ENCODE measurements at regions not wholly inside any gene's neighbourhood (a gene's known extent, or its start where the extent isn't known, plus 50 kb on each side); places are given as distances from the start of the nearest gene placed in this dataset.

DNA sequence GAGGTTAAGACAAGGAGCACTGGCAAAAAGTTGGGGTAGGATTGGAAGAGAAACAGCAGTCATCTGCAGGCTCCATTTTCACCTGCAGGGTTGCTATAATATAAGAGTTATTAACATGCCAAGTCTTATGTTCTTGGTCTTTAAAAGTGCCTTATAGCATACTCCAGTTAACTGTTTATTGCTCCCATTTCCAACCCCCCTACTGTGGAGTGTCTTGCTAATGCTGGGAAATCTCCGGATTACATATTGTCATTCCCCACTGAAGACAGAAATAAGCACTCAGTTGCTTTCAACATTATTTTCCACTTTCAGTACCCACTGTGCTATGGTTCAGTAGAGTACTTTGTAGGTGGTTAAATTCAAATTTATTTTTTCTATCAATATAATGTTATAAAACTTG lies 1014.3 kb downstream of the RPA4 start:
- TF ChIP-seq ZBTB7A (IDR thresholded peaks at IDR 0.05; ENCODE audit: low read depth) (no peak), EP300 (IDR thresholded peaks at IDR 0.05; ENCODE audit: borderline replicate concordance) (no peak), CEBPB (IDR thresholded peaks at IDR 0.05) (no peak), TAF1 (IDR thresholded peaks at IDR 0.05; ENCODE audit: low read depth) (no peak), MAX (IDR thresholded peaks at IDR 0.05) (no peak), YY1 (IDR thresholded peaks at IDR 0.05; ENCODE audit: low read depth) (no peak), NFIC (IDR thresholded peaks at IDR 0.05) (no peak), CREB1 (IDR thresholded peaks at IDR 0.05; ENCODE audit: low read depth) (no peak), USF1 (IDR thresholded peaks at IDR 0.05) (no peak), FOXM1 (IDR thresholded peaks at IDR 0.05; ENCODE audit: borderline replicate concordance, low read depth) (no peak), TEAD4 (IDR thresholded peaks at IDR 0.05) (no peak), EGR1 (IDR thresholded peaks at IDR 0.05) (no peak), TCF12 (IDR thresholded peaks at IDR 0.05; ENCODE audit: low read depth) (no peak)

- TF ChIP-seq FOXM1 (IDR thresholded peaks at IDR 0.05; ENCODE audit: borderline replicate concordance, low read depth): no peak
- no peak for TF ChIP-seq EGR1 (IDR thresholded peaks at IDR 0.05)
- no peak for TF ChIP-seq CREB1 (IDR thresholded peaks at IDR 0.05; ENCODE audit: low read depth)
- TF ChIP-seq MAX (IDR thresholded peaks at IDR 0.05): no peak
- no peak for TF ChIP-seq NFIC (IDR thresholded peaks at IDR 0.05)
- TF ChIP-seq YY1 (IDR thresholded peaks at IDR 0.05; ENCODE audit: low read depth): no peak
- no peak for TF ChIP-seq TCF12 (IDR thresholded peaks at IDR 0.05; ENCODE audit: low read depth)
- TF ChIP-seq USF1 (IDR thresholded peaks at IDR 0.05): no peak
- no peak for TF ChIP-seq ZBTB7A (IDR thresholded peaks at IDR 0.05; ENCODE audit: low read depth)
- TF ChIP-seq, protein P1, sequence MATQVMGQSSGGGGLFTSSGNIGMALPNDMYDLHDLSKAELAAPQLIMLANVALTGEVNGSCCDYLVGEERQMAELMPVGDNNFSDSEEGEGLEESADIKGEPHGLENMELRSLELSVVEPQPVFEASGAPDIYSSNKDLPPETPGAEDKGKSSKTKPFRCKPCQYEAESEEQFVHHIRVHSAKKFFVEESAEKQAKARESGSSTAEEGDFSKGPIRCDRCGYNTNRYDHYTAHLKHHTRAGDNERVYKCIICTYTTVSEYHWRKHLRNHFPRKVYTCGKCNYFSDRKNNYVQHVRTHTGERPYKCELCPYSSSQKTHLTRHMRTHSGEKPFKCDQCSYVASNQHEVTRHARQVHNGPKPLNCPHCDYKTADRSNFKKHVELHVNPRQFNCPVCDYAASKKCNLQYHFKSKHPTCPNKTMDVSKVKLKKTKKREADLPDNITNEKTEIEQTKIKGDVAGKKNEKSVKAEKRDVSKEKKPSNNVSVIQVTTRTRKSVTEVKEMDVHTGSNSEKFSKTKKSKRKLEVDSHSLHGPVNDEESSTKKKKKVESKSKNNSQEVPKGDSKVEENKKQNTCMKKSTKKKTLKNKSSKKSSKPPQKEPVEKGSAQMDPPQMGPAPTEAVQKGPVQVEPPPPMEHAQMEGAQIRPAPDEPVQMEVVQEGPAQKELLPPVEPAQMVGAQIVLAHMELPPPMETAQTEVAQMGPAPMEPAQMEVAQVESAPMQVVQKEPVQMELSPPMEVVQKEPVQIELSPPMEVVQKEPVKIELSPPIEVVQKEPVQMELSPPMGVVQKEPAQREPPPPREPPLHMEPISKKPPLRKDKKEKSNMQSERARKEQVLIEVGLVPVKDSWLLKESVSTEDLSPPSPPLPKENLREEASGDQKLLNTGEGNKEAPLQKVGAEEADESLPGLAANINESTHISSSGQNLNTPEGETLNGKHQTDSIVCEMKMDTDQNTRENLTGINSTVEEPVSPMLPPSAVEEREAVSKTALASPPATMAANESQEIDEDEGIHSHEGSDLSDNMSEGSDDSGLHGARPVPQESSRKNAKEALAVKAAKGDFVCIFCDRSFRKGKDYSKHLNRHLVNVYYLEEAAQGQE (IDR thresholded peaks at IDR 0.05; ENCODE audit: low read depth): no peak
- TF ChIP-seq RAD21 (IDR thresholded peaks at IDR 0.05; ENCODE audit: low read depth): no peak
- no peak for TF ChIP-seq EP300 (IDR thresholded peaks at IDR 0.05; ENCODE audit: borderline replicate concordance)
- no peak for TF ChIP-seq TAF1 (IDR thresholded peaks at IDR 0.05; ENCODE audit: low read depth)
- TF ChIP-seq TEAD4 (IDR thresholded peaks at IDR 0.05): no peak
Observed at GRCh38 chrX:97898798-97899197, 1015.1 kb downstream of the RPA4 start.

DNA sequence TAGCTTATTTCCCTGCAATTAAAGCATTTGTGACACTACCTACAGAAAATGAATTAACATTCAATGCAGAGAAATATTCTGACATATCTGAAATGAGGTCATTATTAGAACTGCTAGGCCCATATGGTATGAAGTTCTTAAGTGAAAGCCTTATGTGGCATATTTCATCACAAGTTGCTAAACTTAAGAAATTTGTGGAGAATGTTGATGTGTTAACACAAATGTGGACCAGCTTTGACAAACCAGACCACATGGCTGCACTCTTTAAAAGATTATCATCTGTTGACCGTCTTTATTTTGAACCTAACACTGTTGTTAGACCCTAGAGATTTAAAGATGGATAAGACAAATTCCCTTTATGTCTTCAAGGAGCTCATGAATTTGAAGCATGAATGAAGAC lies 1024.1 kb downstream of the RPA4 start:
- TF ChIP-seq, protein P1 (IDR thresholded peaks at IDR 0.05; ENCODE audit: low read depth): no peak
- TF ChIP-seq MAX (IDR thresholded peaks at IDR 0.05) (no peak), EGR1 (IDR thresholded peaks at IDR 0.05) (no peak), ZBTB7A (IDR thresholded peaks at IDR 0.05; ENCODE audit: low read depth) (no peak), FOXM1 (IDR thresholded peaks at IDR 0.05; ENCODE audit: borderline replicate concordance, low read depth) (no peak), EP300 (IDR thresholded peaks at IDR 0.05; ENCODE audit: borderline replicate concordance) (no peak), NFIC (IDR thresholded peaks at IDR 0.05) (no peak), TAF1 (IDR thresholded peaks at IDR 0.05; ENCODE audit: low read depth) (no peak), TCF12 (IDR thresholded peaks at IDR 0.05; ENCODE audit: low read depth) (no peak)

DNA sequence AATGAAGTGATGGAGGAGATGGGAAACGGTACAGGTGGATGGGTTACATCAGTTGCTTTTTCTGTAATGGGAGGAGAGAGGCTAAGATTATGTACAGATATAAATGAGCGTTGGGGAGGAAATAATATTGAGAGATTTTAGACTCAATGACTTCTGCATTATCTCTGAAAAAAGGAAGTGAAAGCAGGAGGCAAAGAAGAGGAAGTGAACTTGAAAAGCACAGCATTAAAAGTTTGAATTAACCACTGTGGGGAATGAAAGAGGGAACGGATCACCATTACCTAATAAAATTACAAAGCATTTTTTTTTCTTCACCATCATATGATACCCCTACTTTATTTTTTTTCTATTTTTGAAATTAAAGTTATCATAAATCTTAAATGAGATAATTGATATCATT lies 1025.5 kb downstream of the RPA4 start:
- no peak for TF ChIP-seq TEAD4 (IDR thresholded peaks at IDR 0.05)
- no peak for TF ChIP-seq TCF12 (IDR thresholded peaks at IDR 0.05; ENCODE audit: low read depth)
- TF ChIP-seq CREB1 (IDR thresholded peaks at IDR 0.05; ENCODE audit: low read depth): no peak
- no peak for TF ChIP-seq EGR1 (IDR thresholded peaks at IDR 0.05)
- TF ChIP-seq, protein P1 (IDR thresholded peaks at IDR 0.05; ENCODE audit: low read depth): no peak
- no peak for TF ChIP-seq EP300 (IDR thresholded peaks at IDR 0.05; ENCODE audit: borderline replicate concordance)

Data from Ishikawa (cell line).